SK-N-SH (cell line): ENCODE measurements at regions not wholly inside any gene's neighbourhood (a gene's known extent, or its start where the extent isn't known, plus 50 kb on each side); places are given as distances from the start of the nearest gene placed in this dataset.

Experiments used
- CTCF ChIP-seq: fragments of 200-600 bp; sonication (generic); IDR thresholded peaks from 2 replicates; pipeline ENCODE4 v1.6.1; 2017; ENCODE audit warnings: antibody characterized with exemption, mild to moderate bottlenecking, moderate library complexity
- EP300 ChIP-seq, 2 experiments: IDR thresholded peaks; 2 replicates each; pipeline versions ENCODE4 v1.4.0 to v1.6.1; 2012; ENCODE audit warnings: borderline replicate concordance in 1 of 2, low read depth in 1 of 2, low read length in 1 of 2
- FOXM1 ChIP-seq: IDR thresholded peaks from 2 replicates; pipeline ENCODE4 v1.4.0; 2012; ENCODE audit warnings: low read depth, mild to moderate bottlenecking
- GABPA ChIP-seq: IDR thresholded peaks from 2 replicates; pipeline ENCODE4 v1.4.0; 2012; ENCODE audit warnings: low read depth, mild to moderate bottlenecking
- GATA2 ChIP-seq: sonication (generic); formaldehyde crosslinking; IDR thresholded peaks from 2 replicates; pipeline ENCODE4 v1.5.0; 2020; ENCODE audit warnings: mild to moderate bottlenecking, missing genetic modification reagents
- JUND ChIP-seq: IDR thresholded peaks from 2 replicates; pipeline ENCODE4 v1.4.0; 2012
- MAX ChIP-seq: IDR thresholded peaks from 2 replicates; pipeline ENCODE4 v1.4.0; 2012; ENCODE audit warnings: low read depth
- MEF2A ChIP-seq: IDR thresholded peaks from 2 replicates; pipeline ENCODE4 v1.4.0; 2012; ENCODE audit warnings: low read depth, borderline replicate concordance
- POLR2AphosphoS5 ChIP-seq: IDR thresholded peaks from 2 replicates; pipeline ENCODE4 v1.6.1; 2012; ENCODE audit warnings: low read depth, low read length
- RFX5 ChIP-seq: IDR thresholded peaks from 2 replicates; pipeline ENCODE4 v1.6.1; 2012; ENCODE audit warnings: mild to moderate bottlenecking, improper control_type of control experiment, low read length
- SIN3A ChIP-seq: IDR thresholded peaks from 2 replicates; pipeline ENCODE4 v1.6.1; 2012; ENCODE audit warnings: low read depth, mild to moderate bottlenecking, low read length, moderate library complexity, borderline replicate concordance
- SMC3 ChIP-seq: IDR thresholded peaks from 2 replicates; pipeline ENCODE4 v1.6.1; 2012; ENCODE audit warnings: low read depth, low read length, improper control_type of control experiment
- YY1 ChIP-seq: IDR thresholded peaks from 2 replicates; pipeline ENCODE4 v1.4.0; 2012; ENCODE audit warnings: low read depth, mild to moderate bottlenecking

DNA sequence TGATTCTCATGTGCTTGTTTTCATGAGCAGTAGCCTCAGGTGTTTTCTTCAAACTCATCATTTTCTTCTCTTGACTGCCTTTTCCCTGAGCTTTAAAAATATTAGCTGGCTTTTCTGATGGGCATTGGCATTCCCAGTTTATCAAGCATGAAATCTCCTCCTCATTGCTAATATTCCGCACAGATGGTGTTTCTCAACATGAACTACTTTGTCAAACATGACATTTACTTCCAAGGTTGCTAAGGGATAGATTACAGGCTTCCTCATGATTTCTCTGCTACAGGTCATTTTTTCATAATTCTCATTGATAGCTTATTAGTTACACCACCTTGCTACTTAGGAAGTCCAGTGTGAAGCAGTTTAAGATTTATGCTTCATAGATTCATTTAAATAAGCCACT lies 1116.9 kb upstream of the CNTNAP5 start:
- TF ChIP-seq MEF2A (no peak), SMC3 (no peak), CTCF (no peak), EP300 (IDR thresholded peaks at IDR 0.05; ENCODE audit: borderline replicate concordance in 1 of 2, low read depth in 1 of 2, low read length in 1 of 2) (no peak; a peak in 1 of 4 replicates), MAX (no peak), YY1 (no peak), GATA2 (CRISPR knock-in tag) (peak; percentile 62; the same call in 1 of the 2 replicates), FOXM1 (no peak), POLR2AphosphoS5 (no peak), JUND (no peak), SIN3A (no peak), GABPA (no peak), RFX5 (no peak)
